GM18511 (cell line): ENCODE measurements at regions not wholly inside any gene's neighbourhood (a gene's known extent, or its start where the extent isn't known, plus 50 kb on each side); places are given as distances from the start of the nearest gene placed in this dataset.

ENCODE experiments used
- ATAC-seq: cut with Tn5 transposase; IDR thresholded peaks from one replicate; pipeline ENCODE4 v1.9.1; 2021; ENCODE audit warnings: mild to moderate bottlenecking, moderate library complexity; ENCODE audit not compliant: unreplicated experiment

GRCh38 chr20:61192337-61192950, 59.6 kb upstream of the CDH4 start:
- no peak for ATAC-seq

- ATAC-seq: no peak
Measured at GRCh38 chr20:61193164-61193563, 58.9 kb upstream of the CDH4 start.
